Cardiac fibroblast (primary cell): ENCODE measurements at regions not wholly inside any gene's neighbourhood (a gene's known extent, or its start where the extent isn't known, plus 50 kb on each side); places are given as distances from the start of the nearest gene placed in this dataset.

ENCODE experiments used
- DNase-seq, 2 donors: peaks; one replicate each; pipeline versions ENCODE4 v3.0.0 to v3.0.0-alpha.2; 2010; ENCODE audit warnings: low read depth in 2 of 2
- H3K4me3 ChIP-seq, 2 donors: replicated peaks in 1 of 2; 1 replicate in 1 of 2; 2 replicates in 1 of 2; pipeline ENCODE4 v1.5.1; 2011; ENCODE audit warnings: low read depth in 2 of 2, low read length in 2 of 2, mild to moderate bottlenecking in 2 of 2, moderate library complexity in 1 of 2
- CTCF ChIP-seq: IDR thresholded peaks from one replicate; pipeline ENCODE4 v1.5.1; 2011; ENCODE audit warnings: low read depth, mild to moderate bottlenecking, low read length, inconsistent platforms

GRCh38 chr6:30272032-30272431 lies 54.7 kb upstream of the TRIM39 start:
- DNase-seq, result no peak
- TF ChIP-seq CTCF, result no peak

GRCh38 chr6:30267423-30267822 lies 54.2 kb upstream of the TRIM26 start:
- no peak for TF ChIP-seq CTCF
- DNase-seq, result no peak
- no peak overlapping the region for H3K4me3 ChIP-seq

More at GRCh38 chr6:30272032-30272431, 54.7 kb upstream of the TRIM39 start:
- H3K4me3 ChIP-seq, result no peak overlapping the region

GRCh38 chr6:30265594-30265993 lies 52.4 kb upstream of the TRIM26 start:
- no peak overlapping the region for H3K4me3 ChIP-seq
- TF ChIP-seq CTCF, result no peak
- DNase-seq, result no peak

GRCh38 chr6:30265181-30265580 lies 52.0 kb upstream of the TRIM26 start:
- no peak for DNase-seq
- no peak for TF ChIP-seq CTCF
- no peak overlapping the region for H3K4me3 ChIP-seq

- no peak overlapping the region for H3K4me3 ChIP-seq
- DNase-seq, result peak in 1 of 2 donors; percentile 48
- TF ChIP-seq CTCF, result no peak
Measured at GRCh38 chr6:30264743-30265142, 51.5 kb upstream of the TRIM26 start.

- no peak overlapping the region for H3K4me3 ChIP-seq
- peak in 1 of 2 donors; percentile 56 for DNase-seq
- no peak for TF ChIP-seq CTCF
Measured at GRCh38 chr6:30263734-30264133, 50.5 kb upstream of the TRIM26 start.
